CD4-positive, CD25-positive, alpha-beta regulatory T cell (primary cell): ENCODE measurements at regions not wholly inside any gene's neighbourhood (a gene's known extent, or its start where the extent isn't known, plus 50 kb on each side); places are given as distances from the start of the nearest gene placed in this dataset.

Source experiments
- ATAC-seq, 2 donors: fragments of 150-1000 bp; cut with Tn5 transposase; one replicate each; pipeline ENCODE4 v1.10.0; 2021; ENCODE audit warnings: low read depth in 2 of 2, moderate number of reproducible peaks in 2 of 2, moderate library complexity in 1 of 2
- DNase-seq, 3 donors: peaks; one replicate each; pipeline versions ENCODE4 v3.0.0 to v3.0.0-alpha.2; 2012 to 2022; ENCODE audit warnings: mixed read lengths in 1 of 3
- H3K27ac ChIP-seq: one replicate; pipeline ENCODE4 v1.7.0; 2013; ENCODE audit warnings: mild to moderate bottlenecking, low read length; ENCODE audit not compliant: insufficient read depth, poor library complexity, severe bottlenecking
- H3K27me3 ChIP-seq: one replicate; pipeline ENCODE4 v1.7.0; 2013; ENCODE audit warnings: low read length; ENCODE audit not compliant: control insufficient read depth, insufficient read depth
- H3K36me3 ChIP-seq: one replicate; pipeline ENCODE4 v1.7.0; 2013; ENCODE audit warnings: mild to moderate bottlenecking, low read length, moderate library complexity; ENCODE audit not compliant: control insufficient read depth, insufficient read depth
- H3K4me1 ChIP-seq: 2 replicates; pipeline ENCODE4 v1.7.0; 2013; ENCODE audit warnings: mild to moderate bottlenecking, low read length; ENCODE audit not compliant: insufficient read depth, control insufficient read depth, poor library complexity, severe bottlenecking
- H3K4me3 ChIP-seq: one replicate; pipeline ENCODE4 v1.7.0; 2013; ENCODE audit warnings: low read depth, mild to moderate bottlenecking, low read length, moderate library complexity
- H3K9me3 ChIP-seq, 2 experiments: 1 replicate in 1 of 2; 2 replicates in 1 of 2; pipeline ENCODE4 v1.7.0; 2013; ENCODE audit warnings: low read length in 2 of 2, mild to moderate bottlenecking in 1 of 2, moderate library complexity in 1 of 2; ENCODE audit not compliant: control insufficient read depth in 2 of 2
- H3K27ac Mint-ChIP-seq, 3 donors: one replicate each; pipeline ENCODE4 v1.8.0; 2020 to 2022; ENCODE audit warnings: mild to moderate bottlenecking in 3 of 3, mixed read lengths in 3 of 3, moderate library complexity in 2 of 3
- H3K27me3 Mint-ChIP-seq: one replicate; pipeline ENCODE4 v1.8.0; 2022; ENCODE audit warnings: mild to moderate bottlenecking, mixed read lengths
- H3K36me3 Mint-ChIP-seq: one replicate; pipeline ENCODE4 v1.8.0; 2020; ENCODE audit warnings: mixed read lengths
- H3K4me1 Mint-ChIP-seq, 4 donors: one replicate each; pipeline ENCODE4 v1.8.0; 2020 to 2022; ENCODE audit warnings: mixed read lengths in 4 of 4, mild to moderate bottlenecking in 1 of 4
- H3K4me3 Mint-ChIP-seq, 4 donors: one replicate each; pipeline ENCODE4 v1.8.0; 2020 to 2022; ENCODE audit warnings: mild to moderate bottlenecking in 4 of 4, mixed read lengths in 4 of 4, moderate library complexity in 3 of 4
- H3K9me3 Mint-ChIP-seq, 7 donors: one replicate each; pipeline ENCODE4 v1.8.0; 2020 to 2022; ENCODE audit warnings: mixed read lengths in 7 of 7, mild to moderate bottlenecking in 3 of 7, moderate library complexity in 2 of 7

DNA sequence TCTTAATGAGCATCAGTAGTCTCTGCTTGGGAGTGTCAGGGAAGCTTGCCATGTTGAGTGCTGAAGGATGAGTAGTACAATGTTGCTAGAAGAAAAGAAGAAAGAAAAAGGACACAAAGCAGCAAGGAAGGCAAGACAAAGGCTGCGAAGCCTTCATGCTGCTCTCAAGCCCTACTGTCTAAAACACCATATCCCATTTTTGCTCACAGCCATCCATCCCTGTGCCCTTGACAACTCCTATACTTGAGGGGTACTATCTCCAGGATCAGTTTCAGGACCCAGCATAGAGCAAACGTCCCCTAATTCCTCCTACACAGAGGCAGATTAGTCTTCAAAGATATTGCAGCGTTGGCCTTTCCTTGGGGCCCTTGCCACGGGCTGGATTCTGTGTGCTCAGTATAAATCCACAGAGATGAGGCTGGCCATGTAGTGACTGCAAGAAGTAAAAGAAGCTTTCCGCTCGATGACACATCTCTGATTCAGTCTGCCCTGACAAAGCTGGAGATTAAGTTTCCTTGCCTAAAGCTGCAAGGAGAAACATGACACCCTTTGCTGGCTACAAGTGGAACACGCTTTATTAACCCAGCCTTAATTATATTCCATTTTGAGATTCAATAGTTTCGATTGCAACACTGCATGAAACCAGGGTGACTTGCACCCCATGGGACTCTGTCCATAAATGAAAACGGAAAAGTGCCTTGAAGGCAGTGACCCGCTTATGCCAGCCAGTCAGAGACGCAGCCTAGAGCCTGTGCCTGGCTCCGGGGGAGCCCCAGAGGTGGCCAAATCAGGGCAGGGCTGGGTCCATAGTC, 304.6 kb downstream of the ACTL7B start:
- Histone ChIP-seq H3K27me3 (no peaks in the 10 kb centered on the region), H3K4me1 (no peaks in the 10 kb centered on the region), H3K27ac (no peak overlapping the region), H3K36me3 (no peaks in the 10 kb centered on the region), H3K4me3 (no peak overlapping the region), H3K9me3 (no peaks in the 10 kb centered on the region)
- H3K9me3 Mint-ChIP-seq: peaks cover 0 to 3% (median 0%) of the 10 kb centered on the region in 7 donors
- H3K27ac Mint-ChIP-seq: no peak overlapping the region
- no peaks in the 10 kb centered on the region for H3K4me1 Mint-ChIP-seq
- DNase-seq (no peak), ATAC-seq (no peak)
- no peaks in the 10 kb centered on the region for H3K27me3 Mint-ChIP-seq
- no peak overlapping the region for H3K4me3 Mint-ChIP-seq
- no peaks in the 10 kb centered on the region for H3K36me3 Mint-ChIP-seq

DNA sequence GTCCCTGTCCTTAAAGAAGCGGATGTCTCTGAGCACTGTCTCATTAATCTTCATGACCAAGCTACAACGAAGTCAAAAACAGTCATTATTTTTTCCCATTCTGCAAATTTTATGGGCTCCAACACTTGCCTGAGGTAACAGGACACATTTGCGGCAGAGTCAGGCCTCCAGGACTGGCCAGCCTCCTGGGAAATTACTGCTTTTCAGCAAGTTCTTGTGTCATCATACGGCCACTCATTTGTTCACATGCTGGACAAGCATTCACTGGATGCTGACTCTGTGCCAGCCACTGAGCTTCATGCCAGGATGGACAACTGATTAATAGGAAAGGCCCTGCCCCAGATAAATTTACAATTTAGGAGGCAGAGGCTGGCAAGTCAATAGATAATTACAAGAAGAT, 305.7 kb downstream of the ACTL7B start:
- Histone ChIP-seq H3K27me3 (no peaks in the 10 kb centered on the region), H3K4me1 (no peaks in the 10 kb centered on the region), H3K9me3 (no peaks in the 10 kb centered on the region), H3K4me3 (no peak overlapping the region), H3K27ac (no peak overlapping the region), H3K36me3 (no peaks in the 10 kb centered on the region)
- Mint-ChIP-seq H3K4me1 (no peaks in the 10 kb centered on the region), H3K4me3 (no peak overlapping the region), H3K27ac (no peak overlapping the region), H3K27me3 (no peaks in the 10 kb centered on the region), H3K36me3 (no peaks in the 10 kb centered on the region), H3K9me3 (peaks cover 0 to 3% (median 0%) of the 10 kb centered on the region in 7 donors)
- ATAC-seq: no peak
- no peak for DNase-seq

DNA sequence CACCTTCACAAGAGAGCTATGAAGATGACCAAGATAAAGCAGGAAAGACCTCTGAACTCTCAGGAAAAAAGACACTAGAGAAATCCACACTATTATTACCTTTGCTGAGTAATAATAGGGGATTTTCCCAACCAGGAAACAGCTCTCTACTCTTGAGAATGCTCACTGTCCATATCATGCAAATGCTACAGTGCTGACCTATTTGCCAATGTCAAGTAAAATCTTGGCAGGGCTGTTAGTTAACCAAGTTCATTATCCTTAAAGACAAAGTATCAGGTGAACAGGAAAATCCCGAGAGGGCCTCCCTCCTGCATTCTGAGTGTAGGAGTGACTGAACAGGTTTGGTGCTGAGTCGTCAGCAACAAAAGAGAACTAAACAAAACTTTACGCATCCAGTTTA, 306.6 kb downstream of the ACTL7B start:
- Mint-ChIP-seq H3K9me3 (peaks cover 0 to 3% (median 0%) of the 10 kb centered on the region in 7 donors), H3K4me1 (no peaks in the 10 kb centered on the region), H3K27me3 (no peaks in the 10 kb centered on the region), H3K27ac (no peak overlapping the region), H3K36me3 (no peaks in the 10 kb centered on the region), H3K4me3 (no peak overlapping the region)
- H3K9me3 ChIP-seq: no peaks in the 10 kb centered on the region
- ATAC-seq (no peak), DNase-seq (no peak)
- no peaks in the 10 kb centered on the region for H3K36me3 ChIP-seq
- H3K4me3 ChIP-seq: no peak overlapping the region
- no peaks in the 10 kb centered on the region for H3K4me1 ChIP-seq
- no peak overlapping the region for H3K27ac ChIP-seq
- H3K27me3 ChIP-seq: no peaks in the 10 kb centered on the region

DNA sequence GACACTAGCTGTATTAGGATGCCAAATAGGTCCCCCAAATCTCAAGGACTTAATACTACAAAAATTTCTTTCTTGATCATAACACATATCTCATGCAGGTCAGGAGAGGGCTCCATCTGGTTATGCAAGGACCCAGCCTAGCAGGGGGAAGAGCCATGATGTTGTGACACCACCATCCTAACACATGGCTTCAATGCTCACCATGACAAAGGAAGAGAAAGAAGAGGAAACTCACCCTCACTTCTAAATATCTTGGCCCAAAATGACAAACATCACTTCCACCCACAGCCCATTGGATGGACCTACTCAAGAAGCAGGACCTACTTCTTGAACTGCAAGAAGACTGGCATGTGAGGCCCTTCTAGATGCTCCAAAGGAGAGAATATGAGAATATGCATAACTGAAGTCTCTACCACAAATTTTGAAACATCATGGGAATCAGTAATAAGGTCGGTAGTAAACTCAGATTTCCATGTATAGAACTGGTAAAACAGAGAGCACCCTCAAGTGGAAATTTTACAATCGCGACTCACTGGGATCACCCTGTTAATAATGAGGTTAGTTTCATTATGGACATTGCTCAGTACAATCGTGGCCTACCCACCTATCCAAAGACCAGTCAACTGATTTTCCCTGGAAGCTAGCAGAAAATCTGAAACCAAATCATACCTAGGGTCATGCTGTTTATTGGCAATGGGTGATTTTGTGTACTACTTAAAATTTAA, 308.2 kb downstream of the ACTL7B start:
- Histone ChIP-seq H3K4me3 (no peak overlapping the region), H3K36me3 (no peaks in the 10 kb centered on the region), H3K9me3 (no peaks in the 10 kb centered on the region), H3K27ac (no peak overlapping the region), H3K27me3 (no peaks in the 10 kb centered on the region), H3K4me1 (no peaks in the 10 kb centered on the region)
- Mint-ChIP-seq H3K9me3 (peaks cover 0 to 8% (median 0%) of the 10 kb centered on the region in 7 donors), H3K4me3 (no peak overlapping the region), H3K27me3 (no peaks in the 10 kb centered on the region), H3K27ac (no peak overlapping the region), H3K4me1 (no peaks in the 10 kb centered on the region), H3K36me3 (no peaks in the 10 kb centered on the region)
- no peak for DNase-seq
- ATAC-seq: no peak

DNA sequence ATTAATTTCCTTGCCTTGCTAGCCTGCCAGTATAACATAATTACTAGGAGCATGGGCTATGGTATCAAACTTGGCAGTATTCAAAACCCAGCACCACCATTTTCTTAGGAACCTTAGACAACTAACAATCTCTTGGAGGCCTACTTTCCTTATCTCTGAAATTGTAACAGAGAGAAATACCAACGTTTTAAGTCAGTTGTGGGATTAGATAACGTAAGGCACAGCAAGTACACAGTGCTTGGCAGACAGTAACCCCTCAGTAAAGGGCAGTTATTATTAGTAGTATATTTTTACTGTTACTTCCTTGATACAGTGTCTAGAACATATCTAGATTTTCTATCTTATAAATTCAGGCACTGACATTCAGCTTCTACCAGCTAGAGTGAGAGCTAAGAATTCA, 309.6 kb downstream of the ACTL7B start:
- no peaks in the 10 kb centered on the region for H3K36me3 ChIP-seq
- H3K27ac ChIP-seq: no peak overlapping the region
- Mint-ChIP-seq H3K27ac (no peak overlapping the region), H3K4me3 (no peak overlapping the region), H3K4me1 (no peaks in the 10 kb centered on the region), H3K9me3 (peaks cover 0 to 8% (median 0%) of the 10 kb centered on the region in 7 donors), H3K36me3 (no peaks in the 10 kb centered on the region), H3K27me3 (no peaks in the 10 kb centered on the region)
- no peaks in the 10 kb centered on the region for H3K9me3 ChIP-seq
- H3K4me1 ChIP-seq: no peaks in the 10 kb centered on the region
- no peak for DNase-seq
- no peak for ATAC-seq
- H3K27me3 ChIP-seq: no peaks in the 10 kb centered on the region
- no peak overlapping the region for H3K4me3 ChIP-seq

DNA sequence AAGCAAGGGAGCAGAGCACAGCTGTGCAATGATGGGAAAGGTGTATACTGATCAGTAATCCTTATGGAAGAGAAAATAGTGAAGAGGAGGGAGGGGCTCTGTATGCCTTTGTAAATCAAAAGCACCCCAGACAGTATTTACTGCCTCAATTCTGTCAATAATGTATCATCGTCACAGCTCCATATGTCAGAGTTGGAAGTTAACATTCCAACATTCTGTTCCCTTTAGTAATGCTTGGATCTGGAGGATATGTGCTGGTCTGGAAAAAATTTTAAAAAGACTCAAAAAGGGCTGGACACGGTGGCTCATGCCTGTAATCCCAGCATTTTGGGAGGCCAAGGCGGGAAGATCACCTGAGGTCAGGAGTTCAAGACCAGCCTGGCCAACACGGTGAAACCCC, 310.4 kb downstream of the ACTL7B start:
- no peak overlapping the region for H3K27ac Mint-ChIP-seq
- no peak overlapping the region for H3K4me3 ChIP-seq
- H3K4me3 Mint-ChIP-seq: no peak overlapping the region
- H3K27me3 Mint-ChIP-seq: no peaks in the 10 kb centered on the region
- no peaks in the 10 kb centered on the region for H3K27me3 ChIP-seq
- no peaks in the 10 kb centered on the region for H3K4me1 Mint-ChIP-seq
- peaks cover 0 to 8% (median 0%) of the 10 kb centered on the region in 7 donors for H3K9me3 Mint-ChIP-seq
- no peaks in the 10 kb centered on the region for H3K4me1 ChIP-seq
- ATAC-seq (no peak), DNase-seq (no peak)
- H3K9me3 ChIP-seq: no peaks in the 10 kb centered on the region
- no peak overlapping the region for H3K27ac ChIP-seq
- H3K36me3 ChIP-seq: no peaks in the 10 kb centered on the region
- H3K36me3 Mint-ChIP-seq: no peaks in the 10 kb centered on the region

DNA sequence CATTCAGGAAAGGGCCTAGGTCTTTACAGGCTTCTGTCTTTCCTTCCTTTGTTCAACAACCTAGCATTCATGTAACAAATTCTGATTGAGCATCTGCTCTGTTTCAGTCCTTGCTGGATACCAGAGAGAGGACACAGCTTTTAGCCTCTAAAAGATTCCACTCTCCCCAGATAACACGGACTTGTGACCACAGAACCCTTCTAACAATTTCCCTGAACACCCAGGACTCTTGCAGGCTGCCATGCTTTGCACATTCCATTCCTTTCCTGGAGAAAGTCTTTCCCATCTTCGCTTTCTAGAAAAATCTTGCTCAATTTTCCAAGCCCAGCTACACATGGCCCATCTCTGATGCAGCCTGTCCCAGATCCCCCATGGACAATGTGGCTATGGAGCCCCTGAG, 310.9 kb downstream of the ACTL7B start:
- no peak overlapping the region for H3K27ac Mint-ChIP-seq

More for the DNA sequence above, 310.9 kb downstream of the ACTL7B start:
- Mint-ChIP-seq H3K36me3 (no peaks in the 10 kb centered on the region), H3K9me3 (peaks cover 0 to 8% (median 0%) of the 10 kb centered on the region in 7 donors), H3K4me1 (no peaks in the 10 kb centered on the region), H3K27me3 (no peaks in the 10 kb centered on the region), H3K4me3 (no peak overlapping the region)
- Histone ChIP-seq H3K9me3 (no peaks in the 10 kb centered on the region), H3K4me3 (no peak overlapping the region), H3K27ac (no peak overlapping the region), H3K36me3 (no peaks in the 10 kb centered on the region), H3K27me3 (no peaks in the 10 kb centered on the region), H3K4me1 (no peaks in the 10 kb centered on the region)
- DNase-seq (no peak), ATAC-seq (no peak)
